ENCODE measurements at regions not wholly inside any gene's neighbourhood (a gene's known extent, or its start where the extent isn't known, plus 50 kb on each side); places are given as distances from the start of the nearest gene placed in this dataset.

GRCh38 chr14:34087571-34087970 is 136.7 kb upstream of the EGLN3 start:
- H4K20me1 ChIP-seq (replicated peaks; ENCODE audit: control insufficient read depth, extremely low read depth, insufficient read depth, low read length), result no peaks in the 10 kb centered on the region
- DNase-seq (ENCODE audit: low read depth, low spot score) (no peak), FAIRE-seq (no peak)
- H3K9me3 ChIP-seq (replicated peaks; ENCODE audit: control insufficient read depth, insufficient read depth, low read length), result no peaks in the 10 kb centered on the region
- dilution Hi-C loops (cut with MboI; ENCODE audit: extremely low pct_ligation_motif_present, low sequenced_read_pairs), result no loop called here
- intact Hi-C loops (cut with micrococcal nuclease), result no loop called here
- no peak for TF ChIP-seq JUN (IDR thresholded peaks at IDR 0.05; ENCODE audit: borderline replicate concordance, insufficient read depth, insufficient read length, low read depth)
- TF ChIP-seq MYC (IDR thresholded peaks at IDR 0.05; ENCODE audit: low read depth, low read length), result no peak
- no peak for TF ChIP-seq POLR2AphosphoS5 (IDR thresholded peaks at IDR 0.05; ENCODE audit: insufficient read depth, low read depth, low read length)
- no peak for TF ChIP-seq MAX (IDR thresholded peaks at IDR 0.05; ENCODE audit: insufficient read depth, insufficient read length)
- TF ChIP-seq EZH2 (IDR thresholded peaks at IDR 0.05; ENCODE audit: borderline replicate concordance, low read depth, low read length, severe bottlenecking), result no peak
- TF ChIP-seq POLR2A (IDR thresholded peaks at IDR 0.05; ENCODE audit: low read depth, low read length), result no peak
- no peak for TF ChIP-seq GATA2 (IDR thresholded peaks at IDR 0.05; ENCODE audit: insufficient read depth, insufficient read length, low read depth, low read length)
- no peak for TF ChIP-seq FOS (IDR thresholded peaks at IDR 0.05; ENCODE audit: borderline replicate concordance, insufficient read depth, low read length)
- TF ChIP-seq CTCF (IDR thresholded peaks at IDR 0.05; ENCODE audit: extremely low read depth in 1 of 2, insufficient read depth in 1 of 2, low read depth in 1 of 2, low read length in 2 of 2), result no peak
- no peaks in the 10 kb centered on the region for H3K36me3 ChIP-seq (ENCODE audit: control insufficient read depth in 2 of 2, extremely low read depth in 1 of 2, insufficient read depth in 2 of 2, low read length in 2 of 2)
- H3K27ac ChIP-seq (ENCODE audit: insufficient read depth, low read depth, low read length), result no peak overlapping the region
- ChIA-PET CTCF (interaction anchor here (1.5 to 3.0 kb wide), 3 partner anchors 11 to 239 kb away, joined by 3 to 16 read pairs (median 4); no protein-coding TSS in a partner anchor), POLR2A (no interaction called here)
- H2AFZ ChIP-seq (ENCODE audit: low read depth, low read length), result no peak overlapping the region
- BruUV-seq (replicated peaks), result no TSS peak
- H3K4me2 ChIP-seq (ENCODE audit: insufficient read depth, low read length), result no peak overlapping the region
- no peaks in the 10 kb centered on the region for H3K4me1 ChIP-seq (ENCODE audit: control insufficient read depth, extremely low read depth, insufficient read depth, low read length)
- H3K9ac ChIP-seq (replicated peaks; ENCODE audit: extremely low read depth, insufficient read depth, low read length), result no peak overlapping the region
- H3K4me3 ChIP-seq (replicated peaks in 1 of 3; ENCODE audit: insufficient read depth in 1 of 3, low read depth in 1 of 3, low read length in 3 of 3), result no peak overlapping the region
- H3K79me2 ChIP-seq (ENCODE audit: control insufficient read depth, insufficient read depth, low read length), result no peaks in the 10 kb centered on the region
- no peaks in the 10 kb centered on the region for H3K9me1 ChIP-seq (replicated peaks; ENCODE audit: control insufficient read depth, extremely low read depth, insufficient read depth, low read length)
- peaks cover 0 to under 1% of the 10 kb centered on the region in 2 experiments for H3K27me3 ChIP-seq (ENCODE audit: control insufficient read depth in 2 of 2, insufficient read depth in 2 of 2, low read length in 2 of 2)

Data from endothelial cell of umbilical vein (primary cell).